Fibroblast of skin of right biceps (primary cell): ENCODE measurements at regions not wholly inside any gene's neighbourhood (a gene's known extent, or its start where the extent isn't known, plus 50 kb on each side); places are given as distances from the start of the nearest gene placed in this dataset.
A peak's percentile ranks its signal among the peaks of the same experiment; 100 is the strongest.
"Not testable (repeated sequence)": the region's sequence is repeated elsewhere in the genome, so short reads cannot be mapped to it uniquely, and the experiment has no call there.

Source experiments
- DNase-seq: peaks from one replicate; pipeline ENCODE4 v3.0.0-alpha.2; 2013

- no peak for DNase-seq
Observed at GRCh38 chr2:222351035-222351434, 52.2 kb upstream of the PAX3 start.

- DNase-seq: no peak
Observed at GRCh38 chr2:222352981-222353380, 54.2 kb upstream of the PAX3 start.

- DNase-seq: no peak
Observed at GRCh38 chr2:222353993-222354392, 55.2 kb upstream of the PAX3 start.

GRCh38 chr2:222355860-222356259 is 57.1 kb upstream of the PAX3 start:
- peak; percentile 84 for DNase-seq

GRCh38 chr2:222357930-222358329 is 59.1 kb upstream of the PAX3 start:
- DNase-seq: no peak

GRCh38 chr2:222358876-222359275 is 60.1 kb upstream of the PAX3 start:
- no peak for DNase-seq

- DNase-seq: no peak
Observed at GRCh38 chr2:222360146-222360545, 61.3 kb upstream of the PAX3 start.

GRCh38 chr2:222360997-222361396 is 62.2 kb upstream of the PAX3 start:
- DNase-seq: no peak

- DNase-seq: no peak
Observed at GRCh38 chr2:222361787-222362186, 62.6 kb upstream of the SGPP2 start.

GRCh38 chr2:222362336-222362735 is 62.0 kb upstream of the SGPP2 start:
- no peak for DNase-seq

- peak; percentile 18 for DNase-seq
Observed at GRCh38 chr2:222364285-222364895, 60.0 kb upstream of the SGPP2 start.

GRCh38 chr2:222368280-222368679 is 56.1 kb upstream of the SGPP2 start:
- not testable (repeated sequence) for DNase-seq

GRCh38 chr2:222372993-222373392 is 51.4 kb upstream of the SGPP2 start:
- DNase-seq: no peak
